GM12878 (cell line): ENCODE measurements at regions not wholly inside any gene's neighbourhood (a gene's known extent, or its start where the extent isn't known, plus 50 kb on each side); places are given as distances from the start of the nearest gene placed in this dataset.

Experiments
- BCL11A ChIP-seq: IDR thresholded peaks from 2 replicates; pipeline ENCODE4 v1.6.1; 2011; ENCODE audit warnings: low read depth, low read length
- BRCA1 ChIP-seq: IDR thresholded peaks from 2 replicates; pipeline ENCODE4 v1.6.1; 2011; ENCODE audit warnings: low read depth, low read length, improper control_type of control experiment
- CBX5 ChIP-seq: sonication (generic); IDR thresholded peaks from 2 replicates; pipeline ENCODE4 v1.6.1; 2016; ENCODE audit warnings: low read depth, moderate library complexity, mild to moderate bottlenecking, inconsistent platforms
- CREB1 ChIP-seq: IDR thresholded peaks from 2 replicates; pipeline ENCODE4 v1.6.1; 2012; ENCODE audit warnings: low read depth, mild to moderate bottlenecking, inconsistent platforms
- JUNB ChIP-seq: IDR thresholded peaks from 2 replicates; pipeline ENCODE4 v1.6.1; 2016; ENCODE audit warnings: antibody characterized with exemption, mild to moderate bottlenecking
- KLF5 ChIP-seq: fragments of 450-650 bp; IDR thresholded peaks from 2 replicates; pipeline ENCODE4 v1.6.1; 2014; ENCODE audit warnings: mild to moderate bottlenecking; ENCODE audit not compliant: partially characterized antibody
- MEF2A ChIP-seq: IDR thresholded peaks from 2 replicates; pipeline ENCODE4 v1.6.1; 2011; ENCODE audit warnings: low read depth, mild to moderate bottlenecking, low read length, moderate library complexity; ENCODE audit not compliant: insufficient read depth
- MEF2B ChIP-seq: fragments of 450-650 bp; IDR thresholded peaks from 2 replicates; pipeline ENCODE4 v1.6.1; 2018; ENCODE audit warnings: mild to moderate bottlenecking, moderate library complexity; ENCODE audit not compliant: partially characterized antibody, poor library complexity, severe bottlenecking
- MTA3 ChIP-seq: IDR thresholded peaks from 2 replicates; pipeline ENCODE4 v1.6.1; 2012; ENCODE audit warnings: low read length, inconsistent platforms, borderline replicate concordance
- NFYA ChIP-seq: IDR thresholded peaks from 2 replicates; pipeline ENCODE4 v1.6.1; 2011; ENCODE audit warnings: low read depth, mild to moderate bottlenecking, low read length, improper control_type of control experiment, borderline replicate concordance
- NR2F1 ChIP-seq: fragments of 450-650 bp; conservative IDR thresholded peaks from 2 replicates; pipeline ENCODE4 v1.6.1; 2017; ENCODE audit warnings: mild to moderate bottlenecking
- RAD21 ChIP-seq: IDR thresholded peaks from 2 replicates; pipeline ENCODE4 v1.6.1; 2011; ENCODE audit warnings: mild to moderate bottlenecking, low read depth, low read length, moderate library complexity; ENCODE audit not compliant: insufficient read depth
- RCOR1 ChIP-seq: conservative IDR thresholded peaks from 2 replicates; pipeline ENCODE4 v1.6.1; 2012; ENCODE audit warnings: low read depth, low read length, improper control_type of control experiment
- RUNX3 ChIP-seq: IDR thresholded peaks from 2 replicates; pipeline ENCODE4 v1.6.1; 2012; ENCODE audit warnings: low read length, inconsistent platforms
- SRF ChIP-seq, 2 experiments: IDR thresholded peaks; 2 replicates each; pipeline ENCODE4 v1.6.1; 2011; ENCODE audit warnings: low read depth in 2 of 2, low read length in 2 of 2, mild to moderate bottlenecking in 1 of 2, moderate library complexity in 1 of 2
- SUPT20H ChIP-seq: IDR thresholded peaks from 2 replicates; pipeline ENCODE4 v1.6.1; 2011; ENCODE audit warnings: low read depth, mild to moderate bottlenecking, low read length, moderate library complexity, borderline replicate concordance; ENCODE audit not compliant: control insufficient read depth
- TCF3 ChIP-seq: IDR thresholded peaks from 2 replicates; pipeline ENCODE4 v1.6.1; 2012; ENCODE audit warnings: low read depth, mild to moderate bottlenecking, low read length, borderline replicate concordance; ENCODE audit not compliant: insufficient read depth
- YBX1 ChIP-seq: fragments of 450-650 bp; IDR thresholded peaks from 2 replicates; pipeline ENCODE4 v1.6.1; 2016; ENCODE audit warnings: antibody characterized with exemption
- ZNF24 ChIP-seq: fragments of 450-650 bp; IDR thresholded peaks from 2 replicates; pipeline ENCODE4 v1.6.1; 2017; ENCODE audit warnings: antibody characterized with exemption, mild to moderate bottlenecking
- ZNF384 ChIP-seq: IDR thresholded peaks from 2 replicates; pipeline ENCODE4 v1.6.1; 2012; ENCODE audit warnings: low read depth, mild to moderate bottlenecking, low read length, improper control_type of control experiment, borderline replicate concordance
- ZZZ3 ChIP-seq: IDR thresholded peaks from 2 replicates; pipeline ENCODE4 v1.6.1; 2011; ENCODE audit warnings: low read depth; ENCODE audit not compliant: control insufficient read depth, insufficient read length
- TF ChIP-seq, protein P1 (sequence below): IDR thresholded peaks from 2 replicates; pipeline ENCODE4 v1.6.1; 2012; ENCODE audit warnings: low read length, inconsistent platforms
- TF ChIP-seq, protein P2 (sequence below): fragments of 450-650 bp; IDR thresholded peaks from 2 replicates; pipeline ENCODE4 v1.6.1; 2014; ENCODE audit warnings: mild to moderate bottlenecking
- TF ChIP-seq, protein P3 (sequence below): fragments of 450-650 bp; IDR thresholded peaks from 2 replicates; pipeline ENCODE4 v1.6.1; 2016; ENCODE audit warnings: mild to moderate bottlenecking
- TF ChIP-seq, protein P4 (sequence below): fragments of 450-650 bp; IDR thresholded peaks from 2 replicates; pipeline ENCODE4 v1.6.1; 2017; ENCODE audit warnings: antibody characterized with exemption, mild to moderate bottlenecking, moderate library complexity

DNA sequence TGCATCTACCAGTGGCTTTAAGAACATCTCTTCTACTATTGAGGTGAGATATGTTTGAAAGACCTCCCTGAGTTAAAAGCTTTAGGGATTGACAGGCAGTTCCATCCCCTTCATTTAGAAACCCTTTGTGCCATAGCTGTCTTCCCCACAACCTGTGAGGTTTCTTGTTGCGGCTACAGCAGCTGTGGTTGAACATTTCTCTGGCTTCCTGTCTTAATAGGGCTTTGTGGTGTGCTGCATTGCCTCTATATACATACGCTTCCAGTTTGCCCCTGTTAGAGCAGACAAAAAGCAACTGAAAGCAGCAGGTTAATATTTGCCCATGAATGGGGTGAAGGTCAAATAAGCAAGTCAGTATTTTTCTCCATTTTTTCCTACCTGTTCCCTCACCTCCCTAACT, 210.2 kb downstream of the TMEM200A start (continued):
- TF ChIP-seq, protein P1, sequence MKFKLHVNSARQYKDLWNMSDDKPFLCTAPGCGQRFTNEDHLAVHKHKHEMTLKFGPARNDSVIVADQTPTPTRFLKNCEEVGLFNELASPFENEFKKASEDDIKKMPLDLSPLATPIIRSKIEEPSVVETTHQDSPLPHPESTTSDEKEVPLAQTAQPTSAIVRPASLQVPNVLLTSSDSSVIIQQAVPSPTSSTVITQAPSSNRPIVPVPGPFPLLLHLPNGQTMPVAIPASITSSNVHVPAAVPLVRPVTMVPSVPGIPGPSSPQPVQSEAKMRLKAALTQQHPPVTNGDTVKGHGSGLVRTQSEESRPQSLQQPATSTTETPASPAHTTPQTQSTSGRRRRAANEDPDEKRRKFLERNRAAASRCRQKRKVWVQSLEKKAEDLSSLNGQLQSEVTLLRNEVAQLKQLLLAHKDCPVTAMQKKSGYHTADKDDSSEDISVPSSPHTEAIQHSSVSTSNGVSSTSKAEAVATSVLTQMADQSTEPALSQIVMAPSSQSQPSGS, result no peak; the same call in 1 of the 2 replicates
- TF ChIP-seq, protein P2, sequence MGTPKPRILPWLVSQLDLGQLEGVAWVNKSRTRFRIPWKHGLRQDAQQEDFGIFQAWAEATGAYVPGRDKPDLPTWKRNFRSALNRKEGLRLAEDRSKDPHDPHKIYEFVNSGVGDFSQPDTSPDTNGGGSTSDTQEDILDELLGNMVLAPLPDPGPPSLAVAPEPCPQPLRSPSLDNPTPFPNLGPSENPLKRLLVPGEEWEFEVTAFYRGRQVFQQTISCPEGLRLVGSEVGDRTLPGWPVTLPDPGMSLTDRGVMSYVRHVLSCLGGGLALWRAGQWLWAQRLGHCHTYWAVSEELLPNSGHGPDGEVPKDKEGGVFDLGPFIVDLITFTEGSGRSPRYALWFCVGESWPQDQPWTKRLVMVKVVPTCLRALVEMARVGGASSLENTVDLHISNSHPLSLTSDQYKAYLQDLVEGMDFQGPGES, result no peak
- no peak for TF ChIP-seq SUPT20H
- TF ChIP-seq CBX5, result no peak
- peak; percentile 44 for TF ChIP-seq MEF2B
- no peak for TF ChIP-seq MEF2A
- TF ChIP-seq, protein P3, sequence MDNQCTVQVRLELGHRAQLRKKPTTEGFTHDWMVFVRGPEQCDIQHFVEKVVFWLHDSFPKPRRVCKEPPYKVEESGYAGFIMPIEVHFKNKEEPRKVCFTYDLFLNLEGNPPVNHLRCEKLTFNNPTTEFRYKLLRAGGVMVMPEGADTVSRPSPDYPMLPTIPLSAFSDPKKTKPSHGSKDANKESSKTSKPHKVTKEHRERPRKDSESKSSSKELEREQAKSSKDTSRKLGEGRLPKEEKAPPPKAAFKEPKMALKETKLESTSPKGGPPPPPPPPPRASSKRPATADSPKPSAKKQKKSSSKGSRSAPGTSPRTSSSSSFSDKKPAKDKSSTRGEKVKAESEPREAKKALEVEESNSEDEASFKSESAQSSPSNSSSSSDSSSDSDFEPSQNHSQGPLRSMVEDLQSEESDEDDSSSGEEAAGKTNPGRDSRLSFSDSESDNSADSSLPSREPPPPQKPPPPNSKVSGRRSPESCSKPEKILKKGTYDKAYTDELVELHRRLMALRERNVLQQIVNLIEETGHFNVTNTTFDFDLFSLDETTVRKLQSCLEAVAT, result peak; percentile 96
- no peak for TF ChIP-seq SRF (IDR thresholded peaks at IDR 0.05; ENCODE audit: low read depth in 2 of 2, low read length in 2 of 2)
- no peak; the same call in 1 of the 2 replicates for TF ChIP-seq JUNB
- no peak for TF ChIP-seq ZNF384
- no peak for TF ChIP-seq YBX1
- no peak for TF ChIP-seq BRCA1
- no peak for TF ChIP-seq CREB1
- TF ChIP-seq KLF5, result no peak
- TF ChIP-seq ZZZ3, result no peak
- no peak for TF ChIP-seq ZNF24
- TF ChIP-seq RAD21, result 0 out of 2 replicates have a peak, but pooled peaks have one; percentile 4
- TF ChIP-seq RCOR1, result no peak
- no peak for TF ChIP-seq NFYA
- TF ChIP-seq TCF3, result no peak
- TF ChIP-seq, protein P4, sequence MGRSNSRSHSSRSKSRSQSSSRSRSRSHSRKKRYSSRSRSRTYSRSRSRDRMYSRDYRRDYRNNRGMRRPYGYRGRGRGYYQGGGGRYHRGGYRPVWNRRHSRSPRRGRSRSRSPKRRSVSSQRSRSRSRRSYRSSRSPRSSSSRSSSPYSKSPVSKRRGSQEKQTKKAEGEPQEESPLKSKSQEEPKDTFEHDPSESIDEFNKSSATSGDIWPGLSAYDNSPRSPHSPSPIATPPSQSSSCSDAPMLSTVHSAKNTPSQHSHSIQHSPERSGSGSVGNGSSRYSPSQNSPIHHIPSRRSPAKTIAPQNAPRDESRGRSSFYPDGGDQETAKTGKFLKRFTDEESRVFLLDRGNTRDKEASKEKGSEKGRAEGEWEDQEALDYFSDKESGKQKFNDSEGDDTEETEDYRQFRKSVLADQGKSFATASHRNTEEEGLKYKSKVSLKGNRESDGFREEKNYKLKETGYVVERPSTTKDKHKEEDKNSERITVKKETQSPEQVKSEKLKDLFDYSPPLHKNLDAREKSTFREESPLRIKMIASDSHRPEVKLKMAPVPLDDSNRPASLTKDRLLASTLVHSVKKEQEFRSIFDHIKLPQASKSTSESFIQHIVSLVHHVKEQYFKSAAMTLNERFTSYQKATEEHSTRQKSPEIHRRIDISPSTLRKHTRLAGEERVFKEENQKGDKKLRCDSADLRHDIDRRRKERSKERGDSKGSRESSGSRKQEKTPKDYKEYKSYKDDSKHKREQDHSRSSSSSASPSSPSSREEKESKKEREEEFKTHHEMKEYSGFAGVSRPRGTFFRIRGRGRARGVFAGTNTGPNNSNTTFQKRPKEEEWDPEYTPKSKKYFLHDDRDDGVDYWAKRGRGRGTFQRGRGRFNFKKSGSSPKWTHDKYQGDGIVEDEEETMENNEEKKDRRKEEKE, result no peak
- peak; percentile 81 for TF ChIP-seq BCL11A
- peak; percentile 98 for TF ChIP-seq RUNX3
- TF ChIP-seq NR2F1, result peak; percentile 96
- TF ChIP-seq MTA3, result 0 out of 2 replicates have a peak, but pooled peaks have one; percentile 40
